ENCODE measurements at regions not wholly inside any gene's neighbourhood (a gene's known extent, or its start where the extent isn't known, plus 50 kb on each side); places are given as distances from the start of the nearest gene placed in this dataset.

DNA sequence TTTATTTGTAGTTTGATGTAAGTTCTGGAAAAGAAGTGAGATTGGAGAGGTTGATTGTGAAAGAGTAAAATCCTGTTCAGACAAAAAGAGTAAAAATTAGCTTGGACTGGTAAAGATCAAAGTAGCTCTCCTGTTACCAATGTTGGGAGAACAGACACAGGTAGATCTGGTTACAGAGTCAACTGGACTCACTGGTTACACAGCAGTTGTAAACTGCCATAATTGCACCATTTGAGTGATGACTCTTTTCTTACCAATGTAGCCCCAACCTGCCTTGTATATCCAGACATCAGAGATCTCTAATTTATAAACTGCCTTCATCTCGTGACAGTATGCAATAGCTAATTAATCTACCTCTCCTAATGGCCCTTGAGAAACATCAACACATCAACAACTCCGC is 165.6 kb upstream of the PRSS16 start (continued):
- TF ChIP-seq POU2F2 (IDR thresholded peaks at IDR 0.05; ENCODE audit: borderline replicate concordance, low read depth, low read length) (no peak), POLR2AphosphoS5 (IDR thresholded peaks at IDR 0.05; ENCODE audit: low read length) (no peak)

DNA sequence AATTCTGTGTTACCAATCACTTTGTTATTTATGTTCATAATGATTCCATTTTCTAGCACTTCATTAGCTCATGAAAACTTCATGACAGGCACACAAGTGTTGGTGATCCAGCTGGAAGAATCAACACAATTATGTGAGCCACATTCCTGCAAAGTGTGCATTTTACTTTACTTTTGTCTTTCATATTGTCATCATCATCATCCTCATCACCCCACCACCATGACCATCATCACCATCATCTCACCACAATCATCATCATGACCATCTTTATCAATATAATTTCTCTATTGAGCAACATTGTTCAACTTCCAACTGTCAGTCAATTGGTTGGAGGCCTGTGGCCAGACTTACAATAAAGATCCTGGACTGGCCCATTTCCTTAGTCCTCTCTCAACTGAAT is 159.4 kb upstream of the PRSS16 start:
- no TSS peak for BruUV-seq (replicated peaks)
- Histone ChIP-seq H3K9ac (ENCODE audit: control insufficient read depth, insufficient read depth, low read length) (no peak overlapping the region), H3K36me3 (ENCODE audit: control insufficient read depth in 2 of 2, insufficient read depth in 2 of 2, low read length in 1 of 2) (no peaks in the 10 kb centered on the region), H4K20me1 (ENCODE audit: control insufficient read depth, insufficient read depth) (no peaks in the 10 kb centered on the region), H3K4me3 (no peak overlapping the region), H3K4me2 (ENCODE audit: control insufficient read depth, insufficient read depth) (no peak overlapping the region), H3K9me3 (replicated peaks; ENCODE audit: control insufficient read depth, insufficient read depth, low read length) (no peaks in the 10 kb centered on the region), H2AFZ (ENCODE audit: control insufficient read depth, low read depth, low read length) (no peak overlapping the region), H3K79me2 (ENCODE audit: control insufficient read depth, insufficient read depth, low read length) (no peaks in the 10 kb centered on the region), H3K27ac (ENCODE audit: control insufficient read depth, insufficient read depth) (no peak overlapping the region), H3K27me3 (replicated peaks in 1 of 2; ENCODE audit: control insufficient read depth in 2 of 2, insufficient read depth in 2 of 2, low read length in 1 of 2) (no peaks in the 10 kb centered on the region), H3K4me1 (ENCODE audit: control insufficient read depth, insufficient read depth, low read length) (no peaks in the 10 kb centered on the region)
- intact Hi-C loops (cut with micrococcal nuclease; ENCODE audit: unreplicated experiment): no loop called here
- TF ChIP-seq HDAC6 (IDR thresholded peaks at IDR 0.05; ENCODE audit: unreplicated experiment): no peak
- TF ChIP-seq, protein P1, sequence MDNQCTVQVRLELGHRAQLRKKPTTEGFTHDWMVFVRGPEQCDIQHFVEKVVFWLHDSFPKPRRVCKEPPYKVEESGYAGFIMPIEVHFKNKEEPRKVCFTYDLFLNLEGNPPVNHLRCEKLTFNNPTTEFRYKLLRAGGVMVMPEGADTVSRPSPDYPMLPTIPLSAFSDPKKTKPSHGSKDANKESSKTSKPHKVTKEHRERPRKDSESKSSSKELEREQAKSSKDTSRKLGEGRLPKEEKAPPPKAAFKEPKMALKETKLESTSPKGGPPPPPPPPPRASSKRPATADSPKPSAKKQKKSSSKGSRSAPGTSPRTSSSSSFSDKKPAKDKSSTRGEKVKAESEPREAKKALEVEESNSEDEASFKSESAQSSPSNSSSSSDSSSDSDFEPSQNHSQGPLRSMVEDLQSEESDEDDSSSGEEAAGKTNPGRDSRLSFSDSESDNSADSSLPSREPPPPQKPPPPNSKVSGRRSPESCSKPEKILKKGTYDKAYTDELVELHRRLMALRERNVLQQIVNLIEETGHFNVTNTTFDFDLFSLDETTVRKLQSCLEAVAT (IDR thresholded peaks at IDR 0.05): no peak
- TF ChIP-seq CBFB (IDR thresholded peaks at IDR 0.05; ENCODE audit: low read depth): no peak
- TF ChIP-seq, protein P2, sequence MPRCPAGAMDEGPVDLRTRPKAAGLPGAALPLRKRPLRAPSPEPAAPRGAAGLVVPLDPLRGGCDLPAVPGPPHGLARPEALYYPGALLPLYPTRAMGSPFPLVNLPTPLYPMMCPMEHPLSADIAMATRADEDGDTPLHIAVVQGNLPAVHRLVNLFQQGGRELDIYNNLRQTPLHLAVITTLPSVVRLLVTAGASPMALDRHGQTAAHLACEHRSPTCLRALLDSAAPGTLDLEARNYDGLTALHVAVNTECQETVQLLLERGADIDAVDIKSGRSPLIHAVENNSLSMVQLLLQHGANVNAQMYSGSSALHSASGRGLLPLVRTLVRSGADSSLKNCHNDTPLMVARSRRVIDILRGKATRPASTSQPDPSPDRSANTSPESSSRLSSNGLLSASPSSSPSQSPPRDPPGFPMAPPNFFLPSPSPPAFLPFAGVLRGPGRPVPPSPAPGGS (IDR thresholded peaks at IDR 0.05; ENCODE audit: borderline replicate concordance, insufficient read depth, low read depth, low read length, poor library complexity, severe bottlenecking): no peak
- no peak for TF ChIP-seq NR2C2 (IDR thresholded peaks at IDR 0.05; ENCODE audit: borderline replicate concordance, control insufficient read depth, insufficient read length, low read depth)
- TF ChIP-seq SMAD5 (IDR thresholded peaks at IDR 0.05; ENCODE audit: low read depth): no peak
- TF ChIP-seq POLR2AphosphoS2 (IDR thresholded peaks at IDR 0.05; ENCODE audit: low read depth, low read length): no peak
- TF ChIP-seq POLR2AphosphoS5 (IDR thresholded peaks at IDR 0.05; ENCODE audit: low read length): no peak
- TF ChIP-seq, protein P3, sequence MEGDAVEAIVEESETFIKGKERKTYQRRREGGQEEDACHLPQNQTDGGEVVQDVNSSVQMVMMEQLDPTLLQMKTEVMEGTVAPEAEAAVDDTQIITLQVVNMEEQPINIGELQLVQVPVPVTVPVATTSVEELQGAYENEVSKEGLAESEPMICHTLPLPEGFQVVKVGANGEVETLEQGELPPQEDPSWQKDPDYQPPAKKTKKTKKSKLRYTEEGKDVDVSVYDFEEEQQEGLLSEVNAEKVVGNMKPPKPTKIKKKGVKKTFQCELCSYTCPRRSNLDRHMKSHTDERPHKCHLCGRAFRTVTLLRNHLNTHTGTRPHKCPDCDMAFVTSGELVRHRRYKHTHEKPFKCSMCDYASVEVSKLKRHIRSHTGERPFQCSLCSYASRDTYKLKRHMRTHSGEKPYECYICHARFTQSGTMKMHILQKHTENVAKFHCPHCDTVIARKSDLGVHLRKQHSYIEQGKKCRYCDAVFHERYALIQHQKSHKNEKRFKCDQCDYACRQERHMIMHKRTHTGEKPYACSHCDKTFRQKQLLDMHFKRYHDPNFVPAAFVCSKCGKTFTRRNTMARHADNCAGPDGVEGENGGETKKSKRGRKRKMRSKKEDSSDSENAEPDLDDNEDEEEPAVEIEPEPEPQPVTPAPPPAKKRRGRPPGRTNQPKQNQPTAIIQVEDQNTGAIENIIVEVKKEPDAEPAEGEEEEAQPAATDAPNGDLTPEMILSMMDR (IDR thresholded peaks at IDR 0.05 in 2 of 3, conservative IDR thresholded peaks at IDR 0.05 in 1 of 3; ENCODE audit: control insufficient read depth in 2 of 3, extremely low read depth in 1 of 3, insufficient read depth in 1 of 3, low read depth in 3 of 3, low read length in 3 of 3): no peak
- no peak for TF ChIP-seq SPI1 (IDR thresholded peaks at IDR 0.05; ENCODE audit: borderline replicate concordance, insufficient read depth, low read depth, low read length)
- TF ChIP-seq RAD21 (IDR thresholded peaks at IDR 0.05; ENCODE audit: insufficient read depth, low read depth, low read length): no peak
- no peak for TF ChIP-seq MXI1 (IDR thresholded peaks at IDR 0.05; ENCODE audit: low read depth, low read length)
- TF ChIP-seq ZNF274 (IDR thresholded peaks at IDR 0.05; ENCODE audit: insufficient read depth, insufficient read length): no peak
- TF ChIP-seq ZBED1 (IDR thresholded peaks at IDR 0.05; ENCODE audit: borderline replicate concordance): no peak
- no peak for TF ChIP-seq JUND (IDR thresholded peaks at IDR 0.05; ENCODE audit: low read depth, low read length)
- POLR2A ChIA-PET: no interaction called here
- FAIRE-seq: no peak
- CTCF ChIA-PET: no interaction called here
- SMC1A ChIA-PET (ENCODE audit: uncharacterized antibody, unreplicated experiment): interaction anchor here (1.5 kb wide), 1 partner anchor 10 kb away, joined by 4 read pairs; no protein-coding TSS in a partner anchor
- RAD21 ChIA-PET (ENCODE audit: unreplicated experiment): no interaction called here
- ATAC-seq: no peak
- DNase-seq (ENCODE audit: low read depth, low spot score): no peak
- in situ Hi-C loops (cut with MboI): no loop called here
